ENCODE measurements at regions not wholly inside any gene's neighbourhood (a gene's known extent, or its start where the extent isn't known, plus 50 kb on each side); places are given as distances from the start of the nearest gene placed in this dataset.

DNA sequence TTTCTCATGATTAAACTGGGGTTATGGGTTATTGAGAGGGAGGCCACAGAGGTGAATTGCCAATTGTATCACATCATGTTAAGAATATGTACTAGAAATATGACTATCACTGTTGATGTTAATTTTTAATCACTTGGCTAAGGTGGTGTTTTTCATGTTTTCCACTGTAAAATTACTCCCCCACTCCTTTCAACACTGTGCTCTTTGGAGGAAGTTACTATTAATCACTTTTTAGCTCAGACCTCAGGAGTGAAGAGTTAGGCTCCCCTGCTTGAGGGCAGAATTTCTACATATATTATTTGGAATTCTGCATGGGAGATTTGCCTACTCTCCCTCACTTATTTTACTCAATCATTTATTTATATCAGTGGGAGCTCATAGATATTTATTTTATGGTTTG, 76.0 kb upstream of the OSR1 start:
- ChIA-PET CTCF (no interaction called here), POLR2A (no interaction called here)
- peaks cover 32% of the 10 kb centered on the region for H3K27me3 ChIP-seq (ENCODE audit: control insufficient read depth, insufficient read depth, low read length)

DNA sequence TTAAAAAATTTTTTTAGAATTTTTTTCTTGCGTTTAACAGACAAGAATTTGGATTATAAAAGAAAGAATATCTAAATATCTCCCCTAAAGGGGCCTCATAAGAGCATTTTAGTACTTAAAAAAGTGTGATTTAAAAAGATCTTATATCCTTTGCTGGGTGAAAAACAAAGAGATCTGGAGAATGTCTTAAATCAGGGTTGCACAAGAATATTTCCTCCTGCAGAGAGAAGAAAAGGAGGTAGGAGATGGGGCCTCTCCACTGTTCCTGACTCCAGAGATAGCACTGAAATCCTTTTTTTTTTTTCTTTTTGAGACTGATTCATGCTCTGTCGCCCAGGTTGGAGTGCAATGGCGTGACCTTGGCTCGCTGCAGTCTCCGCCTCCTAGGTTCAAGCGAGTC, 68.5 kb upstream of the OSR1 start:
- Histone ChIP-seq H3K9me3 (ENCODE audit: control insufficient read depth, insufficient read depth, low read length) (no peaks in the 10 kb centered on the region), H3K27ac (ENCODE audit: low read depth, low read length) (no peak overlapping the region), H3K27me3 (ENCODE audit: control insufficient read depth, insufficient read depth, low read length) (peaks cover 9% of the 10 kb centered on the region), H3K4me3 (ENCODE audit: low read depth, low read length) (no peak overlapping the region)
- CTCF ChIA-PET = no interaction called here
- TF ChIP-seq, protein P1, sequence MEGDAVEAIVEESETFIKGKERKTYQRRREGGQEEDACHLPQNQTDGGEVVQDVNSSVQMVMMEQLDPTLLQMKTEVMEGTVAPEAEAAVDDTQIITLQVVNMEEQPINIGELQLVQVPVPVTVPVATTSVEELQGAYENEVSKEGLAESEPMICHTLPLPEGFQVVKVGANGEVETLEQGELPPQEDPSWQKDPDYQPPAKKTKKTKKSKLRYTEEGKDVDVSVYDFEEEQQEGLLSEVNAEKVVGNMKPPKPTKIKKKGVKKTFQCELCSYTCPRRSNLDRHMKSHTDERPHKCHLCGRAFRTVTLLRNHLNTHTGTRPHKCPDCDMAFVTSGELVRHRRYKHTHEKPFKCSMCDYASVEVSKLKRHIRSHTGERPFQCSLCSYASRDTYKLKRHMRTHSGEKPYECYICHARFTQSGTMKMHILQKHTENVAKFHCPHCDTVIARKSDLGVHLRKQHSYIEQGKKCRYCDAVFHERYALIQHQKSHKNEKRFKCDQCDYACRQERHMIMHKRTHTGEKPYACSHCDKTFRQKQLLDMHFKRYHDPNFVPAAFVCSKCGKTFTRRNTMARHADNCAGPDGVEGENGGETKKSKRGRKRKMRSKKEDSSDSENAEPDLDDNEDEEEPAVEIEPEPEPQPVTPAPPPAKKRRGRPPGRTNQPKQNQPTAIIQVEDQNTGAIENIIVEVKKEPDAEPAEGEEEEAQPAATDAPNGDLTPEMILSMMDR (IDR thresholded peaks at IDR 0.05; ENCODE audit: low read depth, low read length) = no peak
- no peak for DNase-seq (ENCODE audit: low read depth, low spot score)
- POLR2A ChIA-PET = no interaction called here

More for the DNA sequence above, 76.0 kb upstream of the OSR1 start:
- TF ChIP-seq, protein P1 (IDR thresholded peaks at IDR 0.05; ENCODE audit: low read depth, low read length) = no peak
- Histone ChIP-seq H3K4me3 (ENCODE audit: low read depth, low read length) (no peak overlapping the region), H3K27ac (ENCODE audit: low read depth, low read length) (no peak overlapping the region), H3K9me3 (ENCODE audit: control insufficient read depth, insufficient read depth, low read length) (no peaks in the 10 kb centered on the region)
- no peak for DNase-seq (ENCODE audit: low read depth, low spot score)

GRCh38 chr2:19426144-19426543, 67.7 kb upstream of the OSR1 start:
- ChIA-PET CTCF (no interaction called here), POLR2A (no interaction called here)
- Histone ChIP-seq H3K9me3 (ENCODE audit: control insufficient read depth, insufficient read depth, low read length) (no peaks in the 10 kb centered on the region), H3K4me3 (ENCODE audit: low read depth, low read length) (no peak overlapping the region), H3K27me3 (ENCODE audit: control insufficient read depth, insufficient read depth, low read length) (peaks cover 6% of the 10 kb centered on the region), H3K27ac (ENCODE audit: low read depth, low read length) (no peak overlapping the region)
- TF ChIP-seq, protein P1 (IDR thresholded peaks at IDR 0.05; ENCODE audit: low read depth, low read length) = no peak
- no peak for DNase-seq (ENCODE audit: low read depth, low spot score)

DNA sequence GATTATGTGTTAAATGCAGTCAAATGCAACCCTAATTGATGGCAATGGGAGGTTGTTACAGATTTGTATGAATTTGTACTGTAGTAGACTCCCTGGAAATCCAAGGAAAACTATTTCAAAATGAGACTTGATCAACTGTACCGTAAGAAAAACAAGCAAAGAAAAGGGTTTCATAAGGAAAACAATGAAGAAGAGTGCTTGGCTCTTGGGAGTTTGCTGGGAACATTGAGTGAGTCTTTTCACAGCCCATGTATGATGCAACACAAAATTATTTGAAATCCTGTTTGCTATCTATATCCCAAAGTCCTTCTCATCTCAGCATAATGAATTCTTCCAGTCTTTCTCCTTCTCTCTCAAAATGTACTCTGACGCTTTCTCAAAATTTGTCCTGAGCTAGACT, 67.0 kb upstream of the OSR1 start:
- Histone ChIP-seq H3K4me3 (ENCODE audit: low read depth, low read length) (no peak overlapping the region), H3K9me3 (ENCODE audit: control insufficient read depth, insufficient read depth, low read length) (no peaks in the 10 kb centered on the region), H3K27me3 (ENCODE audit: control insufficient read depth, insufficient read depth, low read length) (peaks cover 6% of the 10 kb centered on the region), H3K27ac (ENCODE audit: low read depth, low read length) (no peak overlapping the region)
- DNase-seq (ENCODE audit: low read depth, low spot score) = no peak
- ChIA-PET CTCF (no interaction called here), POLR2A (no interaction called here)
- TF ChIP-seq, protein P1 (IDR thresholded peaks at IDR 0.05; ENCODE audit: low read depth, low read length) = no peak

DNA sequence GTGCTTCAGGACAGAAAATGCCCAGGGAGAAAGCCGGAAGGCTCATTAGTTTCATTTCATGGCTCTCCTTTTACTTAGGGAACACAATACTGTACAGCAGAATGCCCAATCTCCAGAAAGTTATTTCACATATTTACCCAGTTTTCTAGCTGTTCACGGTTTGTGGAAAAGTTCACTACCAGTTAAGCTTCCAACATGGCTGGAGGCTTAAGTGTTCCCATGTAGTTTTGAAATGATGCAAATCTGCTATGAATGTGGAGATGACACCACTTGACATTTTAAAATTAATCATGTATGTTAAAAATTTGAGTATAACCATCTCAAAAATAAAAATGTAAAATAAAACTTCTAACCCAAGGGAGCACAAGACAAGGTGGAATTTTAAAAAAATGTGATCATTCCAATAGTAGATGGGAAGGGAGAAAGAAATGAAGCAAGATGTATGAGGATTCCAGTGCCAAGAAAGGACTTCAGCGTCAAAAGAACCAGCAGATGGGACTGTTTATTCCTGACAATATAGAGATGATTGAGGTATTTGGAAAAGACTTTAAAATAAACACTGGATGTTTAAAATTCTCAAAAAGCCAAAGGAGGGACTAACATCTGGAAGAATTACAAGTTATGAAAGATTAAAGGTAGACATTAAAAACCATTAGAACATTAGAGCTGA, 60.9 kb upstream of the OSR1 start:
- Histone ChIP-seq H3K27me3 (ENCODE audit: control insufficient read depth, insufficient read depth, low read length) (peaks cover 12% of the 10 kb centered on the region), H3K9me3 (ENCODE audit: control insufficient read depth, insufficient read depth, low read length) (no peaks in the 10 kb centered on the region), H3K4me3 (ENCODE audit: low read depth, low read length) (no peak overlapping the region), H3K27ac (ENCODE audit: low read depth, low read length) (no peak overlapping the region)
- no peak for DNase-seq (ENCODE audit: low read depth, low spot score)
- CTCF ChIA-PET = no interaction called here
- POLR2A ChIA-PET = no interaction called here
- TF ChIP-seq, protein P1 (IDR thresholded peaks at IDR 0.05; ENCODE audit: low read depth, low read length) = no peak
